ENCODE measurements at regions not wholly inside any gene's neighbourhood (a gene's known extent, or its start where the extent isn't known, plus 50 kb on each side); places are given as distances from the start of the nearest gene placed in this dataset.

DNA sequence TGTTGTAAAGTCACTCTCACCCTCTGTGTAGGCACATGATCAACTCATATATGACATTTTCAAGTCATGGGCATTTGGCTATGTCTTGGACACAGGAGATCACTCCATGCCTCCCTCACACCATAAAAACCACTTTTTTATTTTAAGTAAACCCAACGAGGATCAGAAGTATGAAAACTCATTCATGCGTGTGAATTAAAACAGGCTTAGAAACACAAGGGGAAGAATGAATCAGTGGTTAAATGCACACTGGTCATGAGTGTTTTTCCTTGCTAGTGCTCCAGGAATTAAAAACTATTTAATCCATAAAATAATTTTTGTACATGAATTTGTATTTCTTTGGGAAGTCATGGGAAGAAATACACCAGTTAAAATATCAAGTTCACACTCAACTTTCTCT is 198.4 kb downstream of the GALC start:
- TF ChIP-seq POLR2AphosphoS5 (IDR thresholded peaks at IDR 0.05) (no peak), TAF1 (IDR thresholded peaks at IDR 0.05; ENCODE audit: low read depth) (no peak), REST (IDR thresholded peaks at IDR 0.05; ENCODE audit: borderline replicate concordance) (no peak), MXI1 (conservative IDR thresholded peaks at IDR 0.05; ENCODE audit: poor library complexity, severe bottlenecking) (no peak), EZH2 (IDR thresholded peaks at IDR 0.05; ENCODE audit: borderline replicate concordance, insufficient read depth, low read length, poor library complexity, severe bottlenecking) (no peak), EP300 (conservative IDR thresholded peaks at IDR 0.05; ENCODE audit: poor library complexity, severe bottlenecking) (no peak)
- TF ChIP-seq, protein P1, sequence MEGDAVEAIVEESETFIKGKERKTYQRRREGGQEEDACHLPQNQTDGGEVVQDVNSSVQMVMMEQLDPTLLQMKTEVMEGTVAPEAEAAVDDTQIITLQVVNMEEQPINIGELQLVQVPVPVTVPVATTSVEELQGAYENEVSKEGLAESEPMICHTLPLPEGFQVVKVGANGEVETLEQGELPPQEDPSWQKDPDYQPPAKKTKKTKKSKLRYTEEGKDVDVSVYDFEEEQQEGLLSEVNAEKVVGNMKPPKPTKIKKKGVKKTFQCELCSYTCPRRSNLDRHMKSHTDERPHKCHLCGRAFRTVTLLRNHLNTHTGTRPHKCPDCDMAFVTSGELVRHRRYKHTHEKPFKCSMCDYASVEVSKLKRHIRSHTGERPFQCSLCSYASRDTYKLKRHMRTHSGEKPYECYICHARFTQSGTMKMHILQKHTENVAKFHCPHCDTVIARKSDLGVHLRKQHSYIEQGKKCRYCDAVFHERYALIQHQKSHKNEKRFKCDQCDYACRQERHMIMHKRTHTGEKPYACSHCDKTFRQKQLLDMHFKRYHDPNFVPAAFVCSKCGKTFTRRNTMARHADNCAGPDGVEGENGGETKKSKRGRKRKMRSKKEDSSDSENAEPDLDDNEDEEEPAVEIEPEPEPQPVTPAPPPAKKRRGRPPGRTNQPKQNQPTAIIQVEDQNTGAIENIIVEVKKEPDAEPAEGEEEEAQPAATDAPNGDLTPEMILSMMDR (IDR thresholded peaks at IDR 0.05; ENCODE audit: poor library complexity, severe bottlenecking) = no peak
